ENCODE measurements at regions not wholly inside any gene's neighbourhood (a gene's known extent, or its start where the extent isn't known, plus 50 kb on each side); places are given as distances from the start of the nearest gene placed in this dataset.

- Histone ChIP-seq H3K27me3 (ENCODE audit: insufficient read depth) (no peaks in the 10 kb centered on the region), H3K4me2 (no peak overlapping the region), H4K20me1 (ENCODE audit: insufficient read depth) (no peaks in the 10 kb centered on the region), H2AFZ (ENCODE audit: low read depth) (no peak overlapping the region), H3K79me2 (ENCODE audit: insufficient read depth) (no peaks in the 10 kb centered on the region), H3K9me3 (no peaks in the 10 kb centered on the region), H3K4me1 (ENCODE audit: control insufficient read depth in 1 of 2, insufficient read depth in 2 of 2, low read depth in 1 of 2, low read length in 1 of 2) (no peaks in the 10 kb centered on the region; a peak in 1 of 4 replicates), H3K9me2 (no peaks in the 10 kb centered on the region), H3K9ac (no peak overlapping the region), H3F3A (replicated peaks; ENCODE audit: insufficient read depth) (no peaks in the 10 kb centered on the region), H3K36me3 (replicated peaks in 1 of 2; ENCODE audit: control insufficient read depth in 1 of 2, insufficient read depth in 2 of 2, low read length in 1 of 2) (no peaks in the 10 kb centered on the region), H3K4me3 (ENCODE audit: low read depth in 2 of 2, low read length in 1 of 2) (no peak overlapping the region), H3K27ac (ENCODE audit: low read depth in 2 of 2, low read length in 1 of 2) (no peak overlapping the region)
- ChIA-PET CTCF (interaction anchor here (0.9 kb wide), 1 partner anchor 11 kb away, joined by 3 read pairs; no protein-coding TSS in a partner anchor), POLR2A (no interaction called here)
- 59% methylated on average over 3 of the region's 3 CpGs for WGBS (ENCODE audit: low lambda C conversion rate)
- DNase-seq, result no peak
- TF ChIP-seq FOXJ3 (CRISPR knock-in tag; IDR thresholded peaks at IDR 0.05) (no peak), FOXM1 (IDR thresholded peaks at IDR 0.05; ENCODE audit: low read depth) (no peak), EZH2phosphoT487 (IDR thresholded peaks at IDR 0.05; ENCODE audit: borderline replicate concordance, low read depth) (no peak), YY1 (IDR thresholded peaks at IDR 0.05; ENCODE audit: low read depth) (no peak)
- TF ChIP-seq, protein P1, sequence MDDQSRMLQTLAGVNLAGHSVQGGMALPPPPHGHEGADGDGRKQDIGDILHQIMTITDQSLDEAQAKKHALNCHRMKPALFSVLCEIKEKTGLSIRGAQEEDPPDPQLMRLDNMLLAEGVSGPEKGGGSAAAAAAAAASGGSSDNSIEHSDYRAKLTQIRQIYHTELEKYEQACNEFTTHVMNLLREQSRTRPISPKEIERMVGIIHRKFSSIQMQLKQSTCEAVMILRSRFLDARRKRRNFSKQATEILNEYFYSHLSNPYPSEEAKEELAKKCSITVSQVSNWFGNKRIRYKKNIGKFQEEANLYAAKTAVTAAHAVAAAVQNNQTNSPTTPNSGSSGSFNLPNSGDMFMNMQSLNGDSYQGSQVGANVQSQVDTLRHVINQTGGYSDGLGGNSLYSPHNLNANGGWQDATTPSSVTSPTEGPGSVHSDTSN (IDR thresholded peaks at IDR 0.05), result no peak
- TF ChIP-seq, protein P2, sequence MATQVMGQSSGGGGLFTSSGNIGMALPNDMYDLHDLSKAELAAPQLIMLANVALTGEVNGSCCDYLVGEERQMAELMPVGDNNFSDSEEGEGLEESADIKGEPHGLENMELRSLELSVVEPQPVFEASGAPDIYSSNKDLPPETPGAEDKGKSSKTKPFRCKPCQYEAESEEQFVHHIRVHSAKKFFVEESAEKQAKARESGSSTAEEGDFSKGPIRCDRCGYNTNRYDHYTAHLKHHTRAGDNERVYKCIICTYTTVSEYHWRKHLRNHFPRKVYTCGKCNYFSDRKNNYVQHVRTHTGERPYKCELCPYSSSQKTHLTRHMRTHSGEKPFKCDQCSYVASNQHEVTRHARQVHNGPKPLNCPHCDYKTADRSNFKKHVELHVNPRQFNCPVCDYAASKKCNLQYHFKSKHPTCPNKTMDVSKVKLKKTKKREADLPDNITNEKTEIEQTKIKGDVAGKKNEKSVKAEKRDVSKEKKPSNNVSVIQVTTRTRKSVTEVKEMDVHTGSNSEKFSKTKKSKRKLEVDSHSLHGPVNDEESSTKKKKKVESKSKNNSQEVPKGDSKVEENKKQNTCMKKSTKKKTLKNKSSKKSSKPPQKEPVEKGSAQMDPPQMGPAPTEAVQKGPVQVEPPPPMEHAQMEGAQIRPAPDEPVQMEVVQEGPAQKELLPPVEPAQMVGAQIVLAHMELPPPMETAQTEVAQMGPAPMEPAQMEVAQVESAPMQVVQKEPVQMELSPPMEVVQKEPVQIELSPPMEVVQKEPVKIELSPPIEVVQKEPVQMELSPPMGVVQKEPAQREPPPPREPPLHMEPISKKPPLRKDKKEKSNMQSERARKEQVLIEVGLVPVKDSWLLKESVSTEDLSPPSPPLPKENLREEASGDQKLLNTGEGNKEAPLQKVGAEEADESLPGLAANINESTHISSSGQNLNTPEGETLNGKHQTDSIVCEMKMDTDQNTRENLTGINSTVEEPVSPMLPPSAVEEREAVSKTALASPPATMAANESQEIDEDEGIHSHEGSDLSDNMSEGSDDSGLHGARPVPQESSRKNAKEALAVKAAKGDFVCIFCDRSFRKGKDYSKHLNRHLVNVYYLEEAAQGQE (IDR thresholded peaks at IDR 0.05; ENCODE audit: low read depth, low read length), result no peak
- TF ChIP-seq, protein P3, sequence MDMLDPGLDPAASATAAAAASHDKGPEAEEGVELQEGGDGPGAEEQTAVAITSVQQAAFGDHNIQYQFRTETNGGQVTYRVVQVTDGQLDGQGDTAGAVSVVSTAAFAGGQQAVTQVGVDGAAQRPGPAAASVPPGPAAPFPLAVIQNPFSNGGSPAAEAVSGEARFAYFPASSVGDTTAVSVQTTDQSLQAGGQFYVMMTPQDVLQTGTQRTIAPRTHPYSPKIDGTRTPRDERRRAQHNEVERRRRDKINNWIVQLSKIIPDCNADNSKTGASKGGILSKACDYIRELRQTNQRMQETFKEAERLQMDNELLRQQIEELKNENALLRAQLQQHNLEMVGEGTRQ (IDR thresholded peaks at IDR 0.05; ENCODE audit: borderline replicate concordance, low read depth, low read length), result no peak
These were observed 422.7 kb upstream of the LCORL start for GRCh38 chr4:18444206-18444605.

- H3F3A ChIP-seq (replicated peaks; ENCODE audit: insufficient read depth), result no peaks in the 10 kb centered on the region
- no peak for DNase-seq
- TF ChIP-seq MXI1 (IDR thresholded peaks at IDR 0.05; ENCODE audit: low read depth, low read length) (no peak), IRF3 (IDR thresholded peaks at IDR 0.05; ENCODE audit: low read depth, low read length) (no peak), TCF12 (IDR thresholded peaks at IDR 0.05) (no peak), TEAD4 (IDR thresholded peaks at IDR 0.05; ENCODE audit: borderline replicate concordance, insufficient read depth) (no peak), RCOR1 (IDR thresholded peaks at IDR 0.05; ENCODE audit: low read length) (no peak), MEF2A (IDR thresholded peaks at IDR 0.05; ENCODE audit: borderline replicate concordance, low read depth) (no peak), CTCF (IDR thresholded peaks at IDR 0.05) (no peak), ELF1 (IDR thresholded peaks at IDR 0.05) (no peak), EZH2phosphoT487 (IDR thresholded peaks at IDR 0.05; ENCODE audit: borderline replicate concordance, low read depth) (no peak), POLR2AphosphoS5 (IDR thresholded peaks at IDR 0.05; ENCODE audit: low read depth, low read length) (no peak)
- TF ChIP-seq, protein P3 (IDR thresholded peaks at IDR 0.05; ENCODE audit: borderline replicate concordance, low read depth, low read length), result no peak
- TF ChIP-seq, protein P4, sequence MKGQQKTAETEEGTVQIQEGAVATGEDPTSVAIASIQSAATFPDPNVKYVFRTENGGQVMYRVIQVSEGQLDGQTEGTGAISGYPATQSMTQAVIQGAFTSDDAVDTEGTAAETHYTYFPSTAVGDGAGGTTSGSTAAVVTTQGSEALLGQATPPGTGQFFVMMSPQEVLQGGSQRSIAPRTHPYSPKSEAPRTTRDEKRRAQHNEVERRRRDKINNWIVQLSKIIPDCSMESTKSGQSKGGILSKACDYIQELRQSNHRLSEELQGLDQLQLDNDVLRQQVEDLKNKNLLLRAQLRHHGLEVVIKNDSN (IDR thresholded peaks at IDR 0.05; ENCODE audit: borderline replicate concordance, low read depth), result no peak
- no peaks in the 10 kb centered on the region for H3K9me2 ChIP-seq
- no peak overlapping the region for H3K9ac ChIP-seq
- H3K4me2 ChIP-seq, result no peak overlapping the region
- H3K36me3 ChIP-seq (replicated peaks in 1 of 2; ENCODE audit: control insufficient read depth in 1 of 2, insufficient read depth in 2 of 2, low read length in 1 of 2), result no peaks in the 10 kb centered on the region
- H4K20me1 ChIP-seq (ENCODE audit: insufficient read depth), result no peaks in the 10 kb centered on the region
- H3K9me3 ChIP-seq, result no peaks in the 10 kb centered on the region
- H3K27me3 ChIP-seq (ENCODE audit: insufficient read depth), result no peaks in the 10 kb centered on the region
- H3K4me3 ChIP-seq (ENCODE audit: low read depth in 2 of 2, low read length in 1 of 2), result no peak overlapping the region
- no peaks in the 10 kb centered on the region for H3K79me2 ChIP-seq (ENCODE audit: insufficient read depth)
- ChIA-PET CTCF (no interaction called here), POLR2A (no interaction called here)
- H3K4me1 ChIP-seq (ENCODE audit: control insufficient read depth in 1 of 2, insufficient read depth in 2 of 2, low read depth in 1 of 2, low read length in 1 of 2), result no peaks in the 10 kb centered on the region; a peak in 1 of 4 replicates
- 0% methylated on average over 1 of the region's 1 CpG for WGBS (ENCODE audit: low lambda C conversion rate)
- no peak overlapping the region for H3K27ac ChIP-seq (ENCODE audit: low read depth in 2 of 2, low read length in 1 of 2)
- no peak overlapping the region for H2AFZ ChIP-seq (ENCODE audit: low read depth)
These were observed 421.4 kb upstream of the LCORL start for GRCh38 chr4:18442957-18443356.

Measured in SK-N-SH (cell line).